ENCODE measurements at regions not wholly inside any gene's neighbourhood (a gene's known extent, or its start where the extent isn't known, plus 50 kb on each side); places are given as distances from the start of the nearest gene placed in this dataset.

DNA sequence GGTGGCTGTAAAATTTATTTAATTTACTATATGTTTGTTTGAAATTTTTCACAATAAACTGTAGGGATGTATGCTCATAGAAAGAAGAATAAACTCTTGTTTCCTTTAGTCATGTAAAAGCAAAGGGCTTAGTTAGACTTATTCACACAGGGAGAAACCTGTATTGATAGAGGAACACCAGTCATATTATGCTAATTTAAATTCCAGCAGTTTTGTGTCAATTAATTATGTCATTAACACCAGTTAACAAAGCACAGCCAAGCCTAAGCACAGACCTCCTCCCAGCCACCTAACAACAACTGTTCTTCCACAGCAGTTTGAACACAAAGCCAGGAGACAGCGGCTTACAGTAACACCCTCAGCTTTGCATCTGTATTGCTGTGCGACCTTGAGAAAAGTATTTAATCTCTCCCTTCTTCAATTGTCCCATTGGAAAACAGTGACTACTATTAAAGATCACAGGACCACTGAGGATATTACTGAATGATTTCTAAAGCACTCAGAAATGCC, 260.8 kb upstream of the RRP15 start:
- no peak for DNase-seq (ENCODE audit: low spot score)

- DNase-seq (ENCODE audit: low spot score): no peak
Observed at GRCh38 chr1:218025454-218025853, 259.6 kb upstream of the RRP15 start.

GRCh38 chr1:218027152-218027551, 257.9 kb upstream of the RRP15 start:
- DNase-seq (ENCODE audit: low spot score): no peak

- DNase-seq (ENCODE audit: low spot score): no peak
Observed at GRCh38 chr1:218030846-218031245, 254.2 kb upstream of the RRP15 start.

DNA sequence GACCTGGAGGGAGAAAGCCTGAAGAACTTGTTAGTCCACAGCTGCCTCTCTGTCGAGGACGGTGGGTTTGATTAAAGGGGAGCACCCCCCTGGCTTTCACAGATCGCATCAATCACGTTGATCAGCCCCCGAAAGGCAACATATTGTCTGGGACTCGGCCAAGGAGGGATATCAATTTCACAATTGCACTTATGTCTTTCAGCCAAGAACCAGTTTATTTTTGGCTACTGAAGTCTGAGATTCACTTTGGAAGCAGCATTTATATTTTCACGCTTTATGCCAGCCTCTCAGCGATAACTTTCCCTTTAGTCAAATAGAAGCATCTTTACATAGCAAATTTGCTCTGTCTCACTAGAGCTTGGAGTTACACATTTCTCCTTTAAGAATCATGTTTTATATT, 253.2 kb upstream of the RRP15 start:
- DNase-seq (ENCODE audit: low spot score): no peak

DNA sequence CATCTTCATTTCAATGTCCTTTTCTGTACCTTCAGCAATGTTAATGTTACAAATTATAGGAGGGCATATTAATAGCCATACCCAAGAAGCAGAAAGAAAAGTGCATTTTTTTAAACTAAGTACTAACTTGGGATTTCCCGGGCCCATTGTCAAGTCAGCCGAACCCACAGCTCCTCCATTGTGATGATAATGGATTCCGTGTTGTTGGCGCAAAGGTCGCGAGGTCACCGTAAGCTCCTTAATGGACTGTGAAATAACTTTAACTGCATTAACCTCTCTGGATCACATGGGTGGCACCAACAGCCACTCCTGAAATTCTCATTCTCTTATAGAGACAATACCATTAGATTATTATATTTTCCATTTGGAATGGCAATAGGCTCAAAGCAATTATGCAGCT, 250.6 kb upstream of the RRP15 start:
- no peak for DNase-seq (ENCODE audit: low spot score)

GRCh38 chr1:218048828-218049420, 236.2 kb upstream of the RRP15 start:
- DNase-seq (ENCODE audit: low spot score): no peak

DNA sequence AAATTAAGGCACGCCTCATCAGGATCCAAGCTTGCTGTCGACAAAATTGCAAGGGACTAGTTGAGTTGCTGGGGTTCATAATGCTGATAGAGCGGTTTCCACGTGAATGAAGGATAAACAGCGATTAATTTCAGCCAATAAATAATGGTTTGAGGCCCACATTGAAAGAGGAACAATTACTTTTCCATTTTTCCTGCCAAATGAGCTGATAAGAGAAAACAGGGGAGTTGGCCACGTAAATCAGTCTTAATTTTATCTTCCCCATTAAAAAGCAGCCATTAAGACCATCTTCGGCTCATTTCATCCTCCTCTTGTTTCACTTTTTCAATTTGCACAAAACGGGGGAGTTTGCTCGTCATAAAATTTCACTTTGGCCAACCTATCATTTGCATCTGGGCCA, 235.5 kb upstream of the RRP15 start:
- DNase-seq (ENCODE audit: low spot score): no peak

DNA sequence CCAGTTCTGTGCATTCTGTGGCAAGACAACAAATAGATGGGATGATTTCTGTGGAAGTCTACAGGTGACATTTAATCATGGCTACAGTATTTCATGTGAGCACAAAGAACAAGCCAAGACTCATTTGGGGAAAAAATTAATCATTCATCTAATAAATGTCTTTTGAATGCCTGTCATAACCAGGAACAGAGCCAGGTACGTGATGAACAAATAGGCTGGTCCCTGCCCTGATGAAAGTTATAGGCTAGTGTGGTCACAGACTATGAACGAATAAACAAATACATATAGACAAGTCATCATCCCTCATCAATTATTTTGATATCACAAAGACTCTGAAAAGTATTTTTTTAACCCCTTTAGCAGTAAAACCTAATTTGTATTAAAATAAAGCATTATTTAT, 226.4 kb upstream of the RRP15 start:
- no peak for DNase-seq (ENCODE audit: low spot score)

DNA sequence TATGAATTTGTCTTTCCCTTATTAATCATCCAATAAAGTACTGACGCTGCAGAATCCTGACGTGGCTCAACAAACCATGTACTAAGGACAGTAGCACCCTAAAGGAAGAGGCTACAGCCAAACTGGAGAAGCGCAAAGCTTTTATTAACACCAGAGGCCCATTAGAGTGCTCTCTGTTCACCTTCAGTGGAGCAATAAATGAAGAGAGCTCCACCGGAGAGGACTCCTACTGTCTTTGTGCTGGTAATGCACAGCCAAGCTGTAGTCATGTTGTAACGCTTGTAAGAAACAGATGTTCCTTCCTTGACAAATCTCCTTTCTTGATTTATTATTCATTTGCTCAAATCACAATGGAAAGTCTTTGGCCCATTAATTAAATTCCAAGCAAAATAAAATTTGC, 220.7 kb upstream of the RRP15 start:
- DNase-seq (ENCODE audit: low spot score): no peak

GRCh38 chr1:218066332-218066731, 218.8 kb upstream of the RRP15 start:
- no peak for DNase-seq (ENCODE audit: low spot score)

DNA sequence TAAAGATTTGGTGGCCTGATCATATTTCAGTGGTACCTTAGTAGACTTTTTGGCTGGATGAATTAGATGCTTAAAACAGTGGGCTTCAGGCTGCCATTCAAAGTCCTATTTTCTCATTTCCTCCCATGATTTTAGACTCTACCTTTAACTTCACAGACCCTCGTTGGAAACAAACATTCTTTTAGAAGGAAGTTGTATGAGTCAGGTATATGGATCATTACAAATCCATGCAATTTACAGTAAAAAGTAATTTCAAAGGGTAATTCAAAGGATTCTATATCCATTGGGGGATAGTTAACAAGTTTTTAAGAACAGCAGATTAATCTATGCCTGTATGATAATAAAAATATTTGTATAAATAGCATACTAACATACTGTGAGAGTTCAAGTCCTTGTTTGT, 216.9 kb upstream of the RRP15 start:
- DNase-seq (ENCODE audit: low spot score): no peak

DNA sequence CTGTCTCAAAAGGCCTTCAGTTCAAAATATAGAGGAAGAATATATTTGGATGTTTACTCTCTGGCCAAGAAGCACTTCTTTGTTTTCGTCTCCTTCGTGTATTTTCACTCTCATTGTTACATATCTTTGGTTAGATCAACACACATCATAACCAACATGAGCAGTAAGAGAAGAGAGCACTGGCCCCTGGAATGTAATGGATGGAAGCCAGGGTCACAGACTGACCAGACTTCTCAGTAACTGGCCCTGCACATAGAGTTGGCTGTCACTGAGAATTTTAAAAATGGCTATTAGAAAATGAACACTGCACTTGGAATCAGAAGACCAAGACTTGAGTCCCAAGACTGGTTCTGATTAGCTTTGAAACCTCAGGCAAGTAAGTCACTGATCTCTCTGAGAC, 215.9 kb upstream of the RRP15 start:
- no peak for DNase-seq (ENCODE audit: low spot score)

GRCh38 chr1:218073062-218073461, 212.0 kb upstream of the RRP15 start:
- DNase-seq (ENCODE audit: low spot score): no peak

- DNase-seq (ENCODE audit: low spot score): no peak
Observed at GRCh38 chr1:218078916-218079315, 206.2 kb upstream of the RRP15 start.

GRCh38 chr1:218079347-218079746, 205.7 kb upstream of the RRP15 start:
- DNase-seq (ENCODE audit: low spot score): no peak

DNA sequence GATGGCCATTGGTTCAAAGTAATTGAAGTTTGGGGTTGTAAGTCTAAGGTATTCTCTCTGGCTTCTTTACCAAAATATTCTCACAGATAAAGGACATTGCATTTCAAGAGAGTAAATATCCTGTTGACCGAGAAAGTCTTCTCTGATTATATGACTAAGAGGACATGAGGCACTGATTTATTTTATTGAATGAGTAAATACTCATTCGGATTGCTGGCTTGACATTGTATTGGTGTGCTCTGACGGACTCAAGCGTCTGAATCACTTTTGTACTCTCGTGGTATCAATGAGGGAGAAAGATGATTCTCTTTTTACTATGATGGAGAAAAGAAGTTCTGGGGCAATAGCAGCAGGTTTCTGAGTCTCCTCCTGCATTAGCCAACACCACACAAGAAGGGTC, 205.3 kb upstream of the RRP15 start:
- no peak for DNase-seq (ENCODE audit: low spot score)

DNA sequence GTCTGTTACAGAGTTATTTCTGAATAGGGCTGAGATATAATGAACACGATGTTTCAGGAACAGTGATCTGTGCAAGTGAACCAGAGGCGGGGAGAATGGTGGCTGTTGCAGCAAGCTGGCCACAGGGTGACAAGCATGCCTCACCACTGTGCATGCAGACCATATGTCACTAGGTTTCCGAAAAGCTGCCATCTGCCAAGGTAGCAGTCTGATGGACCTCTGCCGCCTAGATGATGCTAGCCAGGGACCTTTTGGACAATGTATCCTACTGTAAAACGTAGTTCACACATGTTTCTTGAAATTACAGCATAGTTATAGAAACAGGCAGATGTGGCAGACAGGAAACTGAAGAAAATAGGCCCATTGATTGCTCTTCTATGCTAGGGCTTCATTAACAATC, 204.2 kb upstream of the RRP15 start:
- no peak for DNase-seq (ENCODE audit: low spot score)

GRCh38 chr1:218081358-218081757, 203.7 kb upstream of the RRP15 start:
- no peak for DNase-seq (ENCODE audit: low spot score)

- DNase-seq (ENCODE audit: low spot score): no peak
Observed at GRCh38 chr1:218090459-218090858, 194.6 kb upstream of the RRP15 start.

DNA sequence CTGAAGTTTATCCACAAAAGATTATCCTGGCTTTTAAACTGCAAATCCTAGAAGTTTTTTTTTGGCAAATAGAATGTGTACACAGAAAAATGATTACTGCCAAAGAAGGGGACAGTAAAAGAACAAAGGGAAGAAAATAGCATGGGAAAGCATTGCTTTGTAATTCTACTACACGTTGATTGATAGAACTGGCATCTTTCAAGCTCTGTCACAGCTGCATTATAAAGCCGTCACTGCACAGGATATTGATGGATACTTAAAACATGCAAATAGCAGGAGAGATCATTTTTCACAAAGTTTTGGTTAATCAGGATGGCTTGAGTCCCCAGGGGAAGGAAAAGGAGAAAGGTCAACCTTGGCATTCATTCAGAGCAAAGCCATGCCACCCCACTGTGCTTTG, 183.7 kb upstream of the RRP15 start:
- DNase-seq (ENCODE audit: low spot score): no peak

GRCh38 chr1:218108034-218108433, 177.1 kb upstream of the RRP15 start:
- no peak for DNase-seq (ENCODE audit: low spot score)

GRCh38 chr1:218112862-218113261, 172.2 kb upstream of the RRP15 start:
- no peak for DNase-seq (ENCODE audit: low spot score)

DNA sequence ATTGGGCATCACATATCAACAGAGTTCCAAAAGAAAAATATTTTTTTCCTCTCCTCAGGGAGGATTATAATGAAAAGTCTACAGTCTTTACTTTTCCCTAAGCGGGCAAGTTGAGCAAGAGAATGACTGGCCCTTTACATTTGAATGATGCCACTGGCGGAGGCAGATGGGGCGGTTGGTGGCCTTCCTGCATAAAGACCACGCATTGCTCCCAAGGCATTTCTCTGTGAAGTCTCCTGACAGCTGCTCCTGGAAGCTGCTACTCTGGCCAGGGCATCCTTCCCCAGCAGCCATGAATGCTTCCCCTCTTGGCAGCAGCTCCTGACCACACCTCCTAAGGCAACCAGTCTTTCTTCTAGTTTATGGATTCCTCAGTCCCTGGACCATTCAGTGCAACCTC, 161.1 kb upstream of the RRP15 start:
- DNase-seq (ENCODE audit: low spot score): no peak

Measured in umbilical cord (tissue), 1 donor.